WI38 (cell line): ENCODE measurements at regions not wholly inside any gene's neighbourhood (a gene's known extent, or its start where the extent isn't known, plus 50 kb on each side); places are given as distances from the start of the nearest gene placed in this dataset.

ENCODE experiments used
- H3K4me3 ChIP-seq: 2 replicates; pipeline ENCODE4 v1.5.1; 2011; ENCODE audit warnings: low read depth, mild to moderate bottlenecking, control low read depth, low read length
- TF ChIP-seq, protein P1 (sequence below): IDR thresholded peaks from 2 replicates; pipeline ENCODE4 v1.5.1; 2012; ENCODE audit warnings: low read depth, mild to moderate bottlenecking, control low read depth, low read length

DNA sequence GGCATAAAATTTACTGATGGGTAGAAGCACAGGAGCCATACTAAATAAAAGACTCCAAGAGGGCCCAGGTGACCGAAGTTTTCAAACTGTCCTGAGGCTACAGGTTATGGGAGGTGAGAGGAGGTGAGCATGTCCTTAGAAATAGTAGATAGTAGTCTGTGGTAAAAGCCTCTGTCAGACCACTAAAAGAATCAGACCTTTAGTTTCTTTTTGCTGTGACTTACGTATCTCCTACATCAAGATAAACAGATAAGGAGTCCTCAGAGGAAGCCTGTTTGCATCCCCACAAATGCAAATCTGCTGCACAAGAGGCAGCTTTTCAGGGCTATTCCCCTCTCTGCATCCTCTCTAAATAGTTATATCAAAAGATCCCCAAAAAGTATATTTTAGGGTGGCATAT is 711.6 kb upstream of the SLITRK6 start:
- H3K4me3 ChIP-seq: no peak overlapping the region
- TF ChIP-seq, protein P1, sequence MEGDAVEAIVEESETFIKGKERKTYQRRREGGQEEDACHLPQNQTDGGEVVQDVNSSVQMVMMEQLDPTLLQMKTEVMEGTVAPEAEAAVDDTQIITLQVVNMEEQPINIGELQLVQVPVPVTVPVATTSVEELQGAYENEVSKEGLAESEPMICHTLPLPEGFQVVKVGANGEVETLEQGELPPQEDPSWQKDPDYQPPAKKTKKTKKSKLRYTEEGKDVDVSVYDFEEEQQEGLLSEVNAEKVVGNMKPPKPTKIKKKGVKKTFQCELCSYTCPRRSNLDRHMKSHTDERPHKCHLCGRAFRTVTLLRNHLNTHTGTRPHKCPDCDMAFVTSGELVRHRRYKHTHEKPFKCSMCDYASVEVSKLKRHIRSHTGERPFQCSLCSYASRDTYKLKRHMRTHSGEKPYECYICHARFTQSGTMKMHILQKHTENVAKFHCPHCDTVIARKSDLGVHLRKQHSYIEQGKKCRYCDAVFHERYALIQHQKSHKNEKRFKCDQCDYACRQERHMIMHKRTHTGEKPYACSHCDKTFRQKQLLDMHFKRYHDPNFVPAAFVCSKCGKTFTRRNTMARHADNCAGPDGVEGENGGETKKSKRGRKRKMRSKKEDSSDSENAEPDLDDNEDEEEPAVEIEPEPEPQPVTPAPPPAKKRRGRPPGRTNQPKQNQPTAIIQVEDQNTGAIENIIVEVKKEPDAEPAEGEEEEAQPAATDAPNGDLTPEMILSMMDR: no peak

DNA sequence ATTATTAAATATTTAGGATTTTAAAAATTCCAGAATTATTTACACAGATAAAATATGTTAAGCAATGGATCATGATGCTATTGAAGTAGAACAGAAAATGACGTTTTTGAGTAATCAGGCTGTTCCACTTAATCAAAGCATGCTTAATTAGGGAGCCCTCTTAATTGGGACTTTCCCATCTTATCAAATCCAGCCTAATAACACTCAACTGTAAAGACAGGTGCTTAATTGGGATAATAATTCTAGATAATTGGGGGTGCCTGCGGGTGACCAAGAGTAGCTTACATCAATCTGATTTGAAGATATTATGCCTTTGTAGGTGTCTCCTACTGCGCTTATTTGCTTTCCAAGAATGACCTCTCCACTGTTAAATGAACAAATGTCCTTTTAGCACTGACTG is 742.2 kb upstream of the SLITRK6 start:
- TF ChIP-seq, protein P1: no peak
- no peak overlapping the region for H3K4me3 ChIP-seq

DNA sequence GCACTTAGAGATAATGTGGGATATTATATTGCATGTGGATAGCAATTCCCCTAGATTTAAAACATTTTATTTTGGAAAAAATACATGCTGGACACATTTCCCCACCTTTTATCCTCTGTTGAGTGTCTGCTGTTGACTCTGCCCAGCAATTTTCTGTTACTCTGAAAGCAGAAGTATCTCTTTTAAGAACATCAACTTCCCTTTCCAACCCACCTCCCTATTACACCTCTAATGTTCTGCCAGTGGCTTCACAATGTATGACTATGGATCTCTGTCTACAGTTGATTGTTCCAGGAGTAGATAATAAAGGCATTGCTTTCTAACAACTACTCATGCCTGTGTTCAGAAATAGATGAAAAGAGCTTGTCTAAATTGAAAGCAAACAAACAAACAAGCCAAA is 754.8 kb upstream of the SLITRK6 start:
- TF ChIP-seq, protein P1: no peak
- no peak overlapping the region for H3K4me3 ChIP-seq

DNA sequence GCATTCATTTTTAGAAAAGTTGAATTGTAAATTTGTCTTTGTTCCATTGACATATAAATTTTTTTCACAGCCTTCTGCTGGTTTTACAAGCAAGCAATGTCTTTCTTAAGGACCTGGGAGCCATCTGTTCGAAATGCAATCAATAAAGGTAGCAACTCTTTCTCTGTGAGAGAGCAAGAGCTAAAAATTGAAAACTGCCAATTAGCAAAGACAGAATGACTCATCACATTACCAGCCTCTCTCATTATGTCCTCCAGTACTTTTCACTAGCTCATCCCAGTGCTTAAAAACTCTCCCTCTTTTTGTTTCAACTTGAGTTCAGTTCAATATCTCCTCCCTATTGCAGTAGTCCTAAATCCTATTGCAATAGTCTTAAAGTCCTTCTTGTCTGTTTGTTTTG is 760.7 kb upstream of the SLITRK6 start:
- TF ChIP-seq, protein P1: no peak
- H3K4me3 ChIP-seq: no peak overlapping the region

DNA sequence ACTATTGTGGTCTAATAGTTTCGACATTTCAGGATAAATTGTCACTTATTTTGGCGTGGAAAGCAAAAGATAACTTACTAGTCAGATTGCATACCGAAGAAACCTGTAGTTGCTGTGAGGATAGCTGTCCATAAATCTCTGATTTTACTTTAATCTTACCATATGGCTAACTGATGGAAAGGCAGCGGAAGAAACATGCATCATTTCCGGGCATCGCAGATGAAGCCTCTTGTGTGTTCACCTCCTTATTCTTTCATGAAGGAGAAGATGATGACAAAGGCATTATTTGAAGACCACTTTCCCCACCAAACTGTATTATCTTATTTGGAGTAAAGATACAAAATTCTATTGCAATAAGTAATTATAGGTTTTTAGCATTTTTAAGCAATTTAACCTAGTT is 763.6 kb upstream of the SLITRK6 start:
- TF ChIP-seq, protein P1: no peak

DNA sequence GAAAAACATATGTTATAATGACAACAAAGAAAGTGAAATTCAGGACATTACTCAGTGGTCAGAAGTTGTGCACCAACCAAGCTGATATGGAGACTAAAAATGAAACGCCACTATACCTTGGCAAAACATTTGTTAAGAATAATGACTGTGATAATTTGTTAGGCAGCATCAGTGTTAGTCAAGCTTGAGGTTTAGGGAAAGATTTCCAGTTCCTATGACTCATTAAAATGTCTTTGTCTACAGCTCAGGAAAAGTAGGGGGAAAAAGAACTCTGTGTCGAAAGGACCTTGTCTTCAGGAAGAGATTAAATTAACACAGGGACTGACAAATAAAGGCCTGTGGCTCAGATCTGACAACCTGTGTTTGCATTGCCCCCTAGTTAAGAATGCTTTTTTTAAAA is 764.1 kb upstream of the SLITRK6 start:
- TF ChIP-seq, protein P1: no peak
- no peak overlapping the region for H3K4me3 ChIP-seq

More for the DNA sequence above, 763.6 kb upstream of the SLITRK6 start:
- no peak overlapping the region for H3K4me3 ChIP-seq

DNA sequence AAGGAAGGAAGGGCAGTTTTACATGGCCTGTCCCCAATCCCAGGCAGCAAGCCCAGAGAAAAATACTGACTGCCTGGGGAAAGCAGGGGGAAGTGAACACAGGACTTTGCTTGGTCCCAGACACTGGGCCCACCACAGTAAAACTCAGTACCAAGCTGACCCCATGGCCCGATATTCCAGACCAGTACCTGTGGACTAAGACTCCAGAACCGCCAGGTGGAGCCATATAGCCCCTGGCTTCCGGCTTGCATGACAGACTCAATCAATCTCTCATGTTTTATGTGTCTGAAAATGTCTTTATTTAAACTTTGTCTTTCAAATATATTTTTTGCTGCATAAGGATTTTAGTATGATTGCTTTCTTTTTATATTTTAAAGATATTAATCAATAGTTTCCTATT is 767.9 kb upstream of the SLITRK6 start:
- TF ChIP-seq, protein P1: no peak
- H3K4me3 ChIP-seq: no peak overlapping the region
